Epithelial cell of prostate (primary cell): ENCODE measurements at regions not wholly inside any gene's neighbourhood (a gene's known extent, or its start where the extent isn't known, plus 50 kb on each side); places are given as distances from the start of the nearest gene placed in this dataset.
A peak's percentile ranks its signal among the peaks of the same experiment; 100 is the strongest.
"Not testable (repeated sequence)": the region's sequence is repeated elsewhere in the genome, so short reads cannot be mapped to it uniquely, and the experiment has no call there.

Source experiments
- DNase-seq: peaks from one replicate; pipeline ENCODE4 v3.0.0-alpha.2; 2011; ENCODE audit warnings: low read depth, low spot score
- H3K27ac ChIP-seq: fragments of 450-650 bp; 2 replicates; pipeline ENCODE4 v1.5.1; 2017; ENCODE audit warnings: mild to moderate bottlenecking

GRCh38 chr4:65018313-65018712 is 609.1 kb upstream of the TECRL start:
- no peak overlapping the region for H3K27ac ChIP-seq
- no peak for DNase-seq

- H3K27ac ChIP-seq, result no peak overlapping the region
- DNase-seq, result no peak
Observed at GRCh38 chr4:65014078-65014477, 604.8 kb upstream of the TECRL start.

- H3K27ac ChIP-seq, result no peak overlapping the region
- peak; percentile 3 for DNase-seq
Observed at GRCh38 chr4:65007841-65008439, 598.7 kb upstream of the TECRL start.

- no peak overlapping the region for H3K27ac ChIP-seq
- no peak for DNase-seq
Observed at GRCh38 chr4:64975177-64975576, 565.9 kb upstream of the TECRL start.

GRCh38 chr4:64969081-64969480 is 559.8 kb upstream of the TECRL start:
- no peak for DNase-seq
- no peak overlapping the region for H3K27ac ChIP-seq

- no peak overlapping the region for H3K27ac ChIP-seq
- no peak for DNase-seq
Observed at GRCh38 chr4:64967286-64967685, 558.0 kb upstream of the TECRL start.

GRCh38 chr4:64960516-64960915 is 551.3 kb upstream of the TECRL start:
- no peak for DNase-seq
- H3K27ac ChIP-seq, result no peak overlapping the region

- no peak overlapping the region for H3K27ac ChIP-seq
- DNase-seq, result no peak
Observed at GRCh38 chr4:64940698-64941097, 531.4 kb upstream of the TECRL start.

- H3K27ac ChIP-seq, result no peak overlapping the region
- no peak for DNase-seq
Observed at GRCh38 chr4:64935469-64936001, 526.3 kb upstream of the TECRL start.

GRCh38 chr4:64911846-64912245 is 502.6 kb upstream of the TECRL start:
- no peak overlapping the region for H3K27ac ChIP-seq
- no peak for DNase-seq

GRCh38 chr4:64903986-64904385 is 494.7 kb upstream of the TECRL start:
- H3K27ac ChIP-seq, result no peak overlapping the region
- DNase-seq, result no peak

- H3K27ac ChIP-seq, result no peak overlapping the region
- DNase-seq, result no peak
Observed at GRCh38 chr4:64899563-64899962, 490.3 kb upstream of the TECRL start.

- H3K27ac ChIP-seq, DNase-seq: not testable (repeated sequence)
Observed at GRCh38 chr4:64899030-64899429, 489.8 kb upstream of the TECRL start.

GRCh38 chr4:64897683-64898082 is 488.4 kb upstream of the TECRL start:
- no peak for DNase-seq
- no peak overlapping the region for H3K27ac ChIP-seq

GRCh38 chr4:64895031-64895430 is 485.8 kb upstream of the TECRL start:
- H3K27ac ChIP-seq, result no peak overlapping the region
- no peak for DNase-seq

GRCh38 chr4:64893205-64893604 is 484.0 kb upstream of the TECRL start:
- no peak overlapping the region for H3K27ac ChIP-seq
- DNase-seq, result no peak

- no peak for DNase-seq
- no peak overlapping the region for H3K27ac ChIP-seq
Observed at GRCh38 chr4:64889906-64890610, 480.8 kb upstream of the TECRL start.

- no peak overlapping the region for H3K27ac ChIP-seq
- DNase-seq, result no peak
Observed at GRCh38 chr4:64883087-64883807, 474.0 kb upstream of the TECRL start.

- no peak overlapping the region for H3K27ac ChIP-seq
- no peak for DNase-seq
Observed at GRCh38 chr4:64882311-64883086, 473.2 kb upstream of the TECRL start.

- no peak overlapping the region for H3K27ac ChIP-seq
- no peak for DNase-seq
Observed at GRCh38 chr4:64880557-64880956, 471.3 kb upstream of the TECRL start.

- no peak overlapping the region for H3K27ac ChIP-seq
- no peak for DNase-seq
Observed at GRCh38 chr4:64876021-64876420, 466.8 kb upstream of the TECRL start.
